T-helper 2 cell treated with Interferon-gamma antibody and Interleukin-4, amounts not matched to agents 5 μg/mL and 100 μg/mL, for 36 hours (primary cell): ENCODE measurements at regions not wholly inside any gene's neighbourhood (a gene's known extent, or its start where the extent isn't known, plus 50 kb on each side); places are given as distances from the start of the nearest gene placed in this dataset.

ENCODE experiments used
- DNase-seq: peaks from one replicate; pipeline ENCODE4 v3.0.0; 2021; ENCODE audit warnings: low spot score
- H3K27ac Mint-ChIP-seq: one replicate; pipeline ENCODE4 v1.8.0; 2021; ENCODE audit warnings: mild to moderate bottlenecking, mixed read lengths
- H3K27me3 Mint-ChIP-seq: one replicate; pipeline ENCODE4 v1.8.0; 2021; ENCODE audit warnings: low read depth, mixed read lengths
- H3K36me3 Mint-ChIP-seq: one replicate; pipeline ENCODE4 v1.8.0; 2021; ENCODE audit warnings: low read depth, mixed read lengths
- H3K4me1 Mint-ChIP-seq: one replicate; pipeline ENCODE4 v1.8.0; 2021; ENCODE audit warnings: low read depth, mixed read lengths
- H3K4me3 Mint-ChIP-seq: one replicate; pipeline ENCODE4 v1.8.0; 2022; ENCODE audit warnings: mild to moderate bottlenecking, moderate library complexity, mixed read lengths
- H3K9me3 Mint-ChIP-seq: one replicate; pipeline ENCODE4 v1.8.0; 2021; ENCODE audit warnings: mixed read lengths

GRCh38 chr5:125390326-125390725 lies 643.9 kb upstream of the ZNF608 start:
- Mint-ChIP-seq H3K27me3 (no peaks in the 10 kb centered on the region), H3K4me1 (no peaks in the 10 kb centered on the region), H3K27ac (no peak overlapping the region), H3K36me3 (no peaks in the 10 kb centered on the region), H3K4me3 (no peak overlapping the region), H3K9me3 (peaks cover 21% of the 10 kb centered on the region)
- no peak for DNase-seq

DNA sequence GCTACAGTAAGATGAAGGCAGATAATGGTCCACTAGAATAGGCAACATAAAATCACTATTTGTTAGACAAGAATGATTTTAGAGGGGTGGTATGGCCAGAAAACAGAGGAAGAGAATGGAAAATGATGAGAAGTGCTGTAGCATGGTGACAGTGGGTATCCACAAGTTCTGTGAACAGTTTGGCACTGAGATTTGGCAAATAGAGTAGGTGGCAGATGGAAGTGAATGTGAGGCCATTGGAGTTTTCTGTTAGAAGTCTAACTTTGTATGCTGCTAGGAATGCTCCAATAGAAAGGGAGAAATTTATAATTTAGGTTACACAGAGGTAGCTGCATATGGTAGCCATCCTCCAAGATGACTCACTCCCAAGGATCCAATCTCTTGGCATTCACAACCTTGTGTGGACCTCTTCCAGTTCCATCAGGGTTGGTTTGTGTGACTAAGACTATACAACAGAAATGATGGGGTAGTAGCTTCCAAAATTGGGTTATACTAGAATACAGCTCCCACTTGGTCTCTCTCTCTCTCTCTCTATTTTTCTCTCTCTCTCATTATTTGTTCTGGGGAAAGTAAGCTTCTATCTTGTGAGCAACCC lies 646.9 kb upstream of the ZNF608 start:
- peaks cover 31% of the 10 kb centered on the region for H3K9me3 Mint-ChIP-seq
- H3K4me1 Mint-ChIP-seq = no peaks in the 10 kb centered on the region
- H3K4me3 Mint-ChIP-seq = no peak overlapping the region
- no peaks in the 10 kb centered on the region for H3K36me3 Mint-ChIP-seq
- no peak overlapping the region for H3K27ac Mint-ChIP-seq
- no peaks in the 10 kb centered on the region for H3K27me3 Mint-ChIP-seq
- DNase-seq = no peak

- DNase-seq = no peak
- H3K4me1 Mint-ChIP-seq = no peaks in the 10 kb centered on the region
- H3K36me3 Mint-ChIP-seq = no peaks in the 10 kb centered on the region
- H3K27ac Mint-ChIP-seq = no peak overlapping the region
- H3K9me3 Mint-ChIP-seq = peaks cover 31% of the 10 kb centered on the region
- H3K27me3 Mint-ChIP-seq = no peaks in the 10 kb centered on the region
- no peak overlapping the region for H3K4me3 Mint-ChIP-seq
These were observed 648.3 kb upstream of the ZNF608 start for GRCh38 chr5:125394661-125395280.

DNA sequence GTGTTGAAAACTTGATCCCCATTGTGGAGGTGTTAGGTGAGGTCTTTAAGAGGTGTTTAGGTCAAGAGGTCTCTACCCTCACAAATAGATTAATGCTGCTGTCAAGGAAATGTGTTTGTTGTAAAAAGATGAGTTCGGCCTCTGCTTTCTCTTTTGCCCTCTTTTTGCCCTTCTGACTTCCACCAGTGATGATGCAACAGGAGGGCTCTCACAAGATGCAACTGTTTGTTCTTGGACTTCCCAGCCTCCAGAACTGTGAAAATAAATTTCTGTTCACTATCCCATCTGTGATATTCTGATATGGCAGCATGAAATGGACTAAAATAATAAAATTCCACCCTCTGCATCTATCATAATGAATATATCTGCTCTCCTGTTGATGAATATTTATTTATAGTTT lies 650.0 kb upstream of the ZNF608 start:
- Mint-ChIP-seq H3K27ac (no peak overlapping the region), H3K9me3 (peaks cover 29% of the 10 kb centered on the region), H3K4me1 (no peaks in the 10 kb centered on the region), H3K36me3 (no peaks in the 10 kb centered on the region), H3K27me3 (no peaks in the 10 kb centered on the region), H3K4me3 (no peak overlapping the region)
- DNase-seq = no peak

DNA sequence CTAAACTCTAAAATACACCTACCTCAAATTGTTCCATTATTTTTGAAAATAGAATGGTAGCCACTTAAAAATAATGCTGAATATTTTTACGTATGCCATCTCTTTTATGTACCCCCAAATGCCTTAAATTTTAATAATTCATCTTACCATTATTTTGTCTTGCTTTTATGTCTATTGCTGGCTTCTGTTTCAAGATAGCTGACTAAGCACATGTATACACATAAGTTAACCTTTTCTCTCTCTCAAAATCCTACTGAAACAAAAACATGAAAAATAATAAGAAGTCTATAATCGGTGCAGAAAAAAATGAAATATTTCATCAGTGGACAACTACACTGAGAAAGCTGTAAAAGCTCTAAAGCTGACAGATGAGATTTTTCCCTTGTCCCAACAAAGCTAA lies 652.0 kb upstream of the ZNF608 start:
- H3K36me3 Mint-ChIP-seq = no peaks in the 10 kb centered on the region
- H3K4me3 Mint-ChIP-seq = no peak overlapping the region
- no peaks in the 10 kb centered on the region for H3K4me1 Mint-ChIP-seq
- H3K9me3 Mint-ChIP-seq = peaks cover 21% of the 10 kb centered on the region
- no peak for DNase-seq
- H3K27me3 Mint-ChIP-seq = no peaks in the 10 kb centered on the region
- no peak overlapping the region for H3K27ac Mint-ChIP-seq

DNA sequence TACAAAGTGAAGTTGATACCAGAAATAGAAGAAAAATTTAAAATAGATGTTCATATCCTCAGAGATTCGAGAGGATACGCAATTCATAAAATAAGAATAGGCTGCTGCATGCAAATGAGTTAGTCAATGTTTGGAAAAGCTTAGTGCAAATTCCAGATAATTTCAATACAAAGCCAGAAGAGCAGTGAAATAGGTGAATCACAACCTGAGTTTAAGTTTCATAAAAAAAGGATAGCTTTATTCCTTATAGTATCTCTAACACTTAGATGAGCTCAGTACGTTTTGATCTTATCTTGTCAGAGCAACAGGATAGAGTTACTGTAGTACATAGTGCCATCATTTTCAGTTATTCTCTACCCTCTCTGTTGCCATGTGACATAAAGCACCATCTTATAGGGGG lies 653.4 kb upstream of the ZNF608 start:
- Mint-ChIP-seq H3K4me3 (no peak overlapping the region), H3K4me1 (no peaks in the 10 kb centered on the region), H3K9me3 (peaks cover 13% of the 10 kb centered on the region), H3K27me3 (no peaks in the 10 kb centered on the region), H3K27ac (no peak overlapping the region), H3K36me3 (no peaks in the 10 kb centered on the region)
- DNase-seq = no peak

- Mint-ChIP-seq H3K4me1 (no peaks in the 10 kb centered on the region), H3K9me3 (peaks cover 8% of the 10 kb centered on the region), H3K27me3 (no peaks in the 10 kb centered on the region), H3K4me3 (no peak overlapping the region), H3K27ac (no peak overlapping the region), H3K36me3 (no peaks in the 10 kb centered on the region)
- no peak for DNase-seq
These were observed 655.5 kb upstream of the ZNF608 start for GRCh38 chr5:125401724-125402622.

DNA sequence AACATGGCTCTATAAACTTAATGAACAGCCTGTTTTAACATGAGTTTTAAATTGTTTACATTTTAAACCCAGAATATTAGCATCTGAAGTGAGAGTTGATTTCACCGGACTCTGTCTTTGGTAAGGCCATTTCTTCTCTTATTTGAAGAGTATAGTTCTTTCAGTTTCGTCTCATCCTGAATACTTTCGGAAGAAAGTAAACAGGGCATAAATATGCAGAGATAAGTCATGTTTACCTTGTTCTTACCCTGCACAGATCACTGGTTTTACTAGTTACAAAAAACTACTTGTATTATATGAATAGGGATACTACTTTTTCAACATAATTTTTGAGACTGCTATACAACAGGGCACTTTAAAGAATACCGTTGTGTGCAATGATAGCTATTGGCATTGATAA lies 656.3 kb upstream of the ZNF608 start:
- H3K4me3 Mint-ChIP-seq = no peak overlapping the region
- peaks cover 3% of the 10 kb centered on the region for H3K9me3 Mint-ChIP-seq
- no peak overlapping the region for H3K27ac Mint-ChIP-seq
- no peak for DNase-seq
- H3K27me3 Mint-ChIP-seq = no peaks in the 10 kb centered on the region
- H3K36me3 Mint-ChIP-seq = no peaks in the 10 kb centered on the region
- H3K4me1 Mint-ChIP-seq = no peaks in the 10 kb centered on the region

- H3K27ac Mint-ChIP-seq = no peak overlapping the region
- no peaks in the 10 kb centered on the region for H3K36me3 Mint-ChIP-seq
- no peak for DNase-seq
- H3K4me1 Mint-ChIP-seq = peaks cover 2% of the 10 kb centered on the region
- no peaks in the 10 kb centered on the region for H3K27me3 Mint-ChIP-seq
- peaks cover 3% of the 10 kb centered on the region for H3K9me3 Mint-ChIP-seq
- no peak overlapping the region for H3K4me3 Mint-ChIP-seq
These were observed 657.6 kb upstream of the ZNF608 start for GRCh38 chr5:125404056-125404455.

GRCh38 chr5:125408448-125409233 lies 662.2 kb upstream of the ZNF608 start:
- no peak for DNase-seq

GRCh38 chr5:125409234-125409860 lies 662.9 kb upstream of the ZNF608 start:
- H3K4me3 Mint-ChIP-seq = no peak overlapping the region
- H3K27ac Mint-ChIP-seq = no peak overlapping the region
- no peaks in the 10 kb centered on the region for H3K9me3 Mint-ChIP-seq
- no peak for DNase-seq
- no peaks in the 10 kb centered on the region for H3K27me3 Mint-ChIP-seq
- no peaks in the 10 kb centered on the region for H3K36me3 Mint-ChIP-seq
- peaks cover 2% of the 10 kb centered on the region for H3K4me1 Mint-ChIP-seq

More at GRCh38 chr5:125408448-125409233, 662.2 kb upstream of the ZNF608 start:
- H3K9me3 Mint-ChIP-seq = no peaks in the 10 kb centered on the region
- no peaks in the 10 kb centered on the region for H3K27me3 Mint-ChIP-seq
- H3K4me3 Mint-ChIP-seq = no peak overlapping the region
- peaks cover 2% of the 10 kb centered on the region for H3K4me1 Mint-ChIP-seq
- no peak overlapping the region for H3K27ac Mint-ChIP-seq
- H3K36me3 Mint-ChIP-seq = no peaks in the 10 kb centered on the region

- H3K27ac Mint-ChIP-seq = no peak overlapping the region
- H3K9me3 Mint-ChIP-seq = no peaks in the 10 kb centered on the region
- H3K27me3 Mint-ChIP-seq = no peaks in the 10 kb centered on the region
- peaks cover 2% of the 10 kb centered on the region for H3K4me1 Mint-ChIP-seq
- no peak for DNase-seq
- H3K36me3 Mint-ChIP-seq = no peaks in the 10 kb centered on the region
- no peak overlapping the region for H3K4me3 Mint-ChIP-seq
These were observed 663.6 kb upstream of the ZNF608 start for GRCh38 chr5:125409861-125410536.

DNA sequence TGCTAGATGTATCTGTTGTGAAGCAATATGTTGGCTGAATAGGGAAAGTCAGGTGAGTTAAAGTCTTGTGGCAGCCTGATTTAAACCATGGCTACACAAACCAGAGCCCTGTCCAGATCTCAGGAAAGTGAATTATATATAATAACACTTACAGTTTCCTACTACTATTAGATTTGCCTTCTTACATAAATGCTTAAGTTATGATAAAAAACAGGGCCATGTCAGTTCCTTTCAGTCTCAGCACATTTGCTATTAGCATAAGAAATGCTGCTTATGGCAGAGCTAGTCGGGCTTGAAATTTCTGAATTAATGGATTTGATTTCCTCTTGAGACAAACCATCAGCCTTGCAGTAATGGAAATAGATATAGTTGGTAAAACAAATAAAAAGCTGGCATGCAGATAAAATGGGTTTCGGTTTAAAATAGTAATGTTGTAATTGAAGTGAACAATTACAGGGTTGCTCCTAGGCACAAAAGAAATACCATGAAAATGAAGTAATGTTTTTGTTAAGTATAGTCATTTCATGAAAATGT lies 664.2 kb upstream of the ZNF608 start:
- H3K4me1 Mint-ChIP-seq = peaks cover 2% of the 10 kb centered on the region
- H3K27ac Mint-ChIP-seq = no peak overlapping the region

More for the DNA sequence above, 664.2 kb upstream of the ZNF608 start:
- H3K9me3 Mint-ChIP-seq = no peaks in the 10 kb centered on the region
- no peaks in the 10 kb centered on the region for H3K36me3 Mint-ChIP-seq
- no peak for DNase-seq
- H3K27me3 Mint-ChIP-seq = no peaks in the 10 kb centered on the region
- H3K4me3 Mint-ChIP-seq = no peak overlapping the region
